ENCODE measurements at regions not wholly inside any gene's neighbourhood (a gene's known extent, or its start where the extent isn't known, plus 50 kb on each side); places are given as distances from the start of the nearest gene placed in this dataset.

DNA sequence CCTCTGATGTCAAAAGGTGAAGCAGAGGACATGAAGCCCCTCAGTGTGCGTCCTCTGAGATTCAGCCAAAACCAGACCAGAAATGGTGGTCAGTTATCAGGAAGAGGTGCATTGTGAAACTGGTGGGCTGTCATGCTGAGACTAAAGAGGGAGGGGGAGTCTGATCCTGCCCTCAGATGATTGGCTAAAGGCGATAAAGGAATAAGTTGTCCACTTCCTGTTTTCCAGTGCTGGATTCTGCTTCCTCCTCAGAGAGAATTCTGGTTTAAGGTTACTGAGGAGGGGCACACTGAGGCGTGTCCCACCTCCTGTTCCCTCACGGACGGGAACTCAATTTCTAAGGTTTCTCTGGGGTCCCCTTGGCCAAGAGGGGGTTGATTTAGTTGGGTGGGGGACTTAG lies 97.0 kb upstream of the UBE3A start:
- no peak overlapping the region for H3K27ac ChIP-seq (ENCODE audit: low read length)
- H3F3A ChIP-seq (ENCODE audit: low read length, unreplicated experiment): no peaks in the 10 kb centered on the region
- H3K36me3 ChIP-seq (ENCODE audit: low read depth, low read length): no peaks in the 10 kb centered on the region
- no peaks in the 10 kb centered on the region for H3K9me3 ChIP-seq (ENCODE audit: low read length)
- H3K9ac ChIP-seq (ENCODE audit: low read length): no peak overlapping the region
- ChIA-PET POLR2A (ENCODE audit: unreplicated experiment) (no interaction called here), CTCF (no interaction called here)
- no peaks in the 10 kb centered on the region for H3K9me2 ChIP-seq (replicated peaks; ENCODE audit: low read length)
- no peaks in the 10 kb centered on the region for H3K4me1 ChIP-seq (ENCODE audit: insufficient read depth, low read length)
- intact Hi-C loops (cut with micrococcal nuclease): no loop called here
- no TSS peak for BruUV-seq (replicated peaks)
- no peaks in the 10 kb centered on the region for H3K27me3 ChIP-seq (ENCODE audit: low read length)
- TF ChIP-seq EZH2phosphoT487 (IDR thresholded peaks at IDR 0.05; ENCODE audit: borderline replicate concordance, low read length) (no peak), CTCF (conservative IDR thresholded peaks at IDR 0.05; ENCODE audit: low read depth, low read length) (no peak), EZH2 (IDR thresholded peaks at IDR 0.05; ENCODE audit: low read length, unreplicated experiment) (no peak)
- H3K4me2 ChIP-seq (ENCODE audit: low read length): no peak overlapping the region
- no peak overlapping the region for H3K4me3 ChIP-seq (ENCODE audit: low read length)
- no peaks in the 10 kb centered on the region for H4K20me1 ChIP-seq (ENCODE audit: low read length)
- no peak for ATAC-seq
- H3K79me2 ChIP-seq (ENCODE audit: low read length): no peaks in the 10 kb centered on the region
- DNase-seq: no peak
- H2AFZ ChIP-seq (ENCODE audit: low read length): no peak overlapping the region

DNA sequence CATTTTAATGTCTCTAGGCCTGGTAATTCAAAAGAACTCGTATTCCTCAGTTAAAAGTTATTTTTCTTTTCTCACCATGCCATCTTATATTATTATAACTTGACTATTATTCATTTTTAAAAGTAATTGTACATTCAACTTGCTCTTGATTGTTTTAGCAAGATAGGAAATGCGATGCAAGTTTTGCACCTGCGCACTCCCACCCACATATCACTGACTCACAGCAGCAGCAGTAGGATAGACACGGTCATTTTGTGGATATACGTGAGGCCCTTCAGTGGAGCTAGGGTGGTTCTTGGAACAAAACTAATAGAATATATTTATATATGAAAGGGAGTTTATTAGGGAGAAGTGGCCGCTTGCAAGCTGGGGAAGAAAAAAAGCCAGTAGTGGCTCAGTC lies 95.5 kb upstream of the UBE3A start:
- Histone ChIP-seq H3K9me3 (ENCODE audit: low read length) (no peaks in the 10 kb centered on the region), H3K4me2 (ENCODE audit: low read length) (no peak overlapping the region), H3K36me3 (ENCODE audit: low read depth, low read length) (no peaks in the 10 kb centered on the region), H3K27ac (ENCODE audit: low read length) (no peak overlapping the region), H3K27me3 (ENCODE audit: low read length) (no peaks in the 10 kb centered on the region), H4K20me1 (ENCODE audit: low read length) (no peaks in the 10 kb centered on the region), H3K4me1 (ENCODE audit: insufficient read depth, low read length) (no peaks in the 10 kb centered on the region), H3F3A (ENCODE audit: low read length, unreplicated experiment) (no peaks in the 10 kb centered on the region), H3K4me3 (ENCODE audit: low read length) (no peak overlapping the region), H3K79me2 (ENCODE audit: low read length) (no peaks in the 10 kb centered on the region), H2AFZ (ENCODE audit: low read length) (no peak overlapping the region), H3K9ac (ENCODE audit: low read length) (no peak overlapping the region), H3K9me2 (replicated peaks; ENCODE audit: low read length) (no peaks in the 10 kb centered on the region)
- no TSS peak for BruUV-seq (replicated peaks)
- intact Hi-C loops (cut with micrococcal nuclease): no loop called here
- no peak for TF ChIP-seq EZH2phosphoT487 (IDR thresholded peaks at IDR 0.05; ENCODE audit: borderline replicate concordance, low read length)
- no peak for TF ChIP-seq CTCF (conservative IDR thresholded peaks at IDR 0.05; ENCODE audit: low read depth, low read length)
- TF ChIP-seq EZH2 (IDR thresholded peaks at IDR 0.05; ENCODE audit: low read length, unreplicated experiment): no peak
- POLR2A ChIA-PET (ENCODE audit: unreplicated experiment): no interaction called here
- CTCF ChIA-PET: no interaction called here
- DNase-seq: no peak
- no peak for ATAC-seq

DNA sequence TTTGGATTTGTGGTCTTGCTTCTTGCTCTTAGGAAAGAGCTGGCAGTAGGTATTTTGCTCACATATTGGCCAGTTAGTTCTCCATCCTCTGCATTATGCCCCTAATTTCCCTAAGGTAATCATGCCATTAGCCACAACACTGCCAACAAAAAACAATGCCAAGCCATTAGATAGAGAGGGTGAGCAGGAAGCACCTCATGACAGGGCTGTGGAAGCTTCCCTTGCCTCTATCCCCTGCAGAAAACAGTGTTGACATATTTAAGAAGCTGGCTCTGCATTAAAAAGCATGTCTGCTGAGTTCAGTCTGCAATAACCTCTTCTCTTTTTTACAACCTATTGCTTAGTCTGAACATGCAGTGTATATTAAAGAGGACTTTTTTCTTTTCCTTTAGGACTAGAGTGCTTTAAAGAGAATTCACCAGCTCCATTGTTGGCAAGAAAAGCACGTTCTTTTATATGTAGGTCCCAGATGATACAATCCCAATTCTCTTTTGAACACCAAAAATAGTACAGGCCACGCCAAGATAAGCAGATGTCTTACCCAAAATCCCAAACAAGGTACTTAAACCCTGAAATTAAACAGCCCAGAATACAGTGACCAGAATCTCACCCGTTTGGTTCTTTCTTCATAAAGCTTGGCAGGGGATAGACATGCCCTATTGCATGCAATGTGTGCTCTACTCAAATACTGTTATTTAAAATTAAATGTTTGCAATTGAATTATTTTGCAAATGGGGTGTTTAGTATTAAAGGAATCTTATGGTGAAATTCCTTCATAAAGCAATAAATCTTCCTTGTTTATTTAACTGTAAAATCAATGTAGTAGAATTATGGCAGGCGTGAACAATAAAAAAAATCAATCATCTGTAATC lies 93.7 kb upstream of the UBE3A start:
- Histone ChIP-seq H3K4me3 (ENCODE audit: low read length) (no peak overlapping the region), H3K36me3 (ENCODE audit: low read depth, low read length) (no peaks in the 10 kb centered on the region), H4K20me1 (ENCODE audit: low read length) (no peaks in the 10 kb centered on the region), H3K27ac (ENCODE audit: low read length) (no peak overlapping the region), H3K27me3 (ENCODE audit: low read length) (no peaks in the 10 kb centered on the region), H3K9me3 (ENCODE audit: low read length) (no peaks in the 10 kb centered on the region), H3K9ac (ENCODE audit: low read length) (no peak overlapping the region), H3K9me2 (replicated peaks; ENCODE audit: low read length) (no peaks in the 10 kb centered on the region), H3F3A (ENCODE audit: low read length, unreplicated experiment) (no peaks in the 10 kb centered on the region), H3K79me2 (ENCODE audit: low read length) (no peaks in the 10 kb centered on the region), H3K4me1 (ENCODE audit: insufficient read depth, low read length) (no peaks in the 10 kb centered on the region), H2AFZ (ENCODE audit: low read length) (no peak overlapping the region), H3K4me2 (ENCODE audit: low read length) (no peak overlapping the region)
- BruUV-seq (replicated peaks): no TSS peak
- intact Hi-C loops (cut with micrococcal nuclease): no loop called here
- no peak for ATAC-seq
- TF ChIP-seq EZH2phosphoT487 (IDR thresholded peaks at IDR 0.05; ENCODE audit: borderline replicate concordance, low read length) (no peak), CTCF (conservative IDR thresholded peaks at IDR 0.05; ENCODE audit: low read depth, low read length) (no peak), EZH2 (IDR thresholded peaks at IDR 0.05; ENCODE audit: low read length, unreplicated experiment) (no peak)
- CTCF ChIA-PET: no interaction called here
- DNase-seq: no peak
- POLR2A ChIA-PET (ENCODE audit: unreplicated experiment): no interaction called here

Measured in PC-3 (cell line).